ENCODE measurements at regions not wholly inside any gene's neighbourhood (a gene's known extent, or its start where the extent isn't known, plus 50 kb on each side); places are given as distances from the start of the nearest gene placed in this dataset.

DNA sequence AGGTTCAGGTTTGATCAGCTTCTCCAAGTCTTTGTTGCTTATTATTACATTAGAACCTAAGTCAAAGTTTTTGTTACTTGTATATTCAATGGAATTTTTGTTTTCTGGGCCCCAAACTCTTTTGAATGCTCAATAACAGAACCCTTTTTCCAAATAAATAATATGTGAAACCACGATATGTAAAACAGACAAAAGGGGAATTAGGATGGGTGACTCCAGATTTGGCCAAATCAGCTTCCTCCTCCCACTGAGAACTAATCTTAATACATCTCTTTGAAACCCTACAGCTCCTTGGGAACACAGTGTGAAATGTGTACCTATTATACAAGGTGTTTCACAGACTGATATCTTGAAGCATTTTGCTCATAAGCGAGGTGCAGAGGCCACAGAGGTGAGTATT lies 67.0 kb upstream of the TNFSF18 start (continued):
- no peak for TF ChIP-seq TOX (CRISPR knock-in tag; IDR thresholded peaks at IDR 0.05; ENCODE audit: borderline replicate concordance)

DNA sequence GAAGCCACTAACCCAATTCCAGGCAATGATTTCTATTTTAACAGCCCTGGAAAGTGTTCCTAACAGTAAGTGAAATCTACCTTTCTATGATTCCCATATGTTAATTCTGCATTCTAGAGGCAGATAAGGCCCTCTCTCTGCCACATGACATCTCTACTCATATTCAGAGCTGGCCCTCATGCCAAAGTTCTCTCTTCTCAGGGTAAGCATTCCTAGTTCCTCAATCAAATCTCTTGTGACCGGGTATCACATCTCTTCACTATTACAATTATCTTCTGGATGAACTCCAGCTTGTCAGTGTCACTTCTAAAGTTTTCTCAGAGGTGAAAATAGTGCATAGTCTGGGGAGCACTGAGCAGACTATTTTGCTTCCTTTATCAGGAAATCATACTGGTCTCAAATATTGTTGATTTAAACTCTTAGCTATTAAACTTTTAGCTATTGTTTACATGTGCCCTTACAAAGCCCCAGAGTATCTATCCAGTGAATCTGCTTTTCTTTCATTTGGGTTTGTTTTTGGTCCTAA lies 66.4 kb upstream of the TNFSF18 start:
- TF ChIP-seq TOX (CRISPR knock-in tag; IDR thresholded peaks at IDR 0.05; ENCODE audit: borderline replicate concordance) (no peak), OSR1 (CRISPR knock-in tag; IDR thresholded peaks at IDR 0.05) (no peak), ISL1 (CRISPR knock-in tag; IDR thresholded peaks at IDR 0.05) (no peak), BACH2 (CRISPR knock-in tag; IDR thresholded peaks at IDR 0.05; ENCODE audit: borderline replicate concordance) (no peak), ESRRG (CRISPR knock-in tag; IDR thresholded peaks at IDR 0.05) (no peak), ZNF565 (CRISPR knock-in tag; conservative IDR thresholded peaks at IDR 0.05; ENCODE audit: low read depth) (no peak), TCF4 (CRISPR knock-in tag; IDR thresholded peaks at IDR 0.05; ENCODE audit: borderline replicate concordance) (no peak), GLIS3 (CRISPR knock-in tag; IDR thresholded peaks at IDR 0.05) (no peak), ZFP3 (CRISPR knock-in tag; IDR thresholded peaks at IDR 0.05) (no peak), ZFP30 (CRISPR knock-in tag; IDR thresholded peaks at IDR 0.05) (no peak)
- TF ChIP-seq, protein P1, sequence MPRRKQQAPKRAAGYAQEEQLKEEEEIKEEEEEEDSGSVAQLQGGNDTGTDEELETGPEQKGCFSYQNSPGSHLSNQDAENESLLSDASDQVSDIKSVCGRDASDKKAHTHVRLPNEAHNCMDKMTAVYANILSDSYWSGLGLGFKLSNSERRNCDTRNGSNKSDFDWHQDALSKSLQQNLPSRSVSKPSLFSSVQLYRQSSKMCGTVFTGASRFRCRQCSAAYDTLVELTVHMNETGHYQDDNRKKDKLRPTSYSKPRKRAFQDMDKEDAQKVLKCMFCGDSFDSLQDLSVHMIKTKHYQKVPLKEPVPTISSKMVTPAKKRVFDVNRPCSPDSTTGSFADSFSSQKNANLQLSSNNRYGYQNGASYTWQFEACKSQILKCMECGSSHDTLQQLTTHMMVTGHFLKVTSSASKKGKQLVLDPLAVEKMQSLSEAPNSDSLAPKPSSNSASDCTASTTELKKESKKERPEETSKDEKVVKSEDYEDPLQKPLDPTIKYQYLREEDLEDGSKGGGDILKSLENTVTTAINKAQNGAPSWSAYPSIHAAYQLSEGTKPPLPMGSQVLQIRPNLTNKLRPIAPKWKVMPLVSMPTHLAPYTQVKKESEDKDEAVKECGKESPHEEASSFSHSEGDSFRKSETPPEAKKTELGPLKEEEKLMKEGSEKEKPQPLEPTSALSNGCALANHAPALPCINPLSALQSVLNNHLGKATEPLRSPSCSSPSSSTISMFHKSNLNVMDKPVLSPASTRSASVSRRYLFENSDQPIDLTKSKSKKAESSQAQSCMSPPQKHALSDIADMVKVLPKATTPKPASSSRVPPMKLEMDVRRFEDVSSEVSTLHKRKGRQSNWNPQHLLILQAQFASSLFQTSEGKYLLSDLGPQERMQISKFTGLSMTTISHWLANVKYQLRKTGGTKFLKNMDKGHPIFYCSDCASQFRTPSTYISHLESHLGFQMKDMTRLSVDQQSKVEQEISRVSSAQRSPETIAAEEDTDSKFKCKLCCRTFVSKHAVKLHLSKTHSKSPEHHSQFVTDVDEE (CRISPR knock-in tag; IDR thresholded peaks at IDR 0.05) = no peak
- TF ChIP-seq, protein P2, sequence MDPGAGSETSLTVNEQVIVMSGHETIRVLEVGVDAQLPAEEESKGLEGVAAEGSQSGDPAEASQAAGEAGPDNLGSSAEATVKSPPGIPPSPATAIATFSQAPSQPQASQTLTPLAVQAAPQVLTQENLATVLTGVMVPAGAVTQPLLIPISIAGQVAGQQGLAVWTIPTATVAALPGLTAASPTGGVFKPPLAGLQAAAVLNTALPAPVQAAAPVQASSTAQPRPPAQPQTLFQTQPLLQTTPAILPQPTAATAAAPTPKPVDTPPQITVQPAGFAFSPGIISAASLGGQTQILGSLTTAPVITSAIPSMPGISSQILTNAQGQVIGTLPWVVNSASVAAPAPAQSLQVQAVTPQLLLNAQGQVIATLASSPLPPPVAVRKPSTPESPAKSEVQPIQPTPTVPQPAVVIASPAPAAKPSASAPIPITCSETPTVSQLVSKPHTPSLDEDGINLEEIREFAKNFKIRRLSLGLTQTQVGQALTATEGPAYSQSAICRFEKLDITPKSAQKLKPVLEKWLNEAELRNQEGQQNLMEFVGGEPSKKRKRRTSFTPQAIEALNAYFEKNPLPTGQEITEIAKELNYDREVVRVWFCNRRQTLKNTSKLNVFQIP (CRISPR knock-in tag; IDR thresholded peaks at IDR 0.05; ENCODE audit: borderline replicate concordance, low read depth) = no peak
- TF ChIP-seq, protein P3, sequence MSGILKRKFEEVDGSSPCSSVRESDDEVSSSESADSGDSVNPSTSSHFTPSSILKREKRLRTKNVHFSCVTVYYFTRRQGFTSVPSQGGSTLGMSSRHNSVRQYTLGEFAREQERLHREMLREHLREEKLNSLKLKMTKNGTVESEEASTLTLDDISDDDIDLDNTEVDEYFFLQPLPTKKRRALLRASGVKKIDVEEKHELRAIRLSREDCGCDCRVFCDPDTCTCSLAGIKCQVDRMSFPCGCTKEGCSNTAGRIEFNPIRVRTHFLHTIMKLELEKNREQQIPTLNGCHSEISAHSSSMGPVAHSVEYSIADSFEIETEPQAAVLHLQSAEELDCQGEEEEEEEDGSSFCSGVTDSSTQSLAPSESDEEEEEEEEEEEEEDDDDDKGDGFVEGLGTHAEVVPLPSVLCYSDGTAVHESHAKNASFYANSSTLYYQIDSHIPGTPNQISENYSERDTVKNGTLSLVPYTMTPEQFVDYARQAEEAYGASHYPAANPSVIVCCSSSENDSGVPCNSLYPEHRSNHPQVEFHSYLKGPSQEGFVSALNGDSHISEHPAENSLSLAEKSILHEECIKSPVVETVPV (CRISPR knock-in tag; IDR thresholded peaks at IDR 0.05) = no peak
- TF ChIP-seq, protein P4, sequence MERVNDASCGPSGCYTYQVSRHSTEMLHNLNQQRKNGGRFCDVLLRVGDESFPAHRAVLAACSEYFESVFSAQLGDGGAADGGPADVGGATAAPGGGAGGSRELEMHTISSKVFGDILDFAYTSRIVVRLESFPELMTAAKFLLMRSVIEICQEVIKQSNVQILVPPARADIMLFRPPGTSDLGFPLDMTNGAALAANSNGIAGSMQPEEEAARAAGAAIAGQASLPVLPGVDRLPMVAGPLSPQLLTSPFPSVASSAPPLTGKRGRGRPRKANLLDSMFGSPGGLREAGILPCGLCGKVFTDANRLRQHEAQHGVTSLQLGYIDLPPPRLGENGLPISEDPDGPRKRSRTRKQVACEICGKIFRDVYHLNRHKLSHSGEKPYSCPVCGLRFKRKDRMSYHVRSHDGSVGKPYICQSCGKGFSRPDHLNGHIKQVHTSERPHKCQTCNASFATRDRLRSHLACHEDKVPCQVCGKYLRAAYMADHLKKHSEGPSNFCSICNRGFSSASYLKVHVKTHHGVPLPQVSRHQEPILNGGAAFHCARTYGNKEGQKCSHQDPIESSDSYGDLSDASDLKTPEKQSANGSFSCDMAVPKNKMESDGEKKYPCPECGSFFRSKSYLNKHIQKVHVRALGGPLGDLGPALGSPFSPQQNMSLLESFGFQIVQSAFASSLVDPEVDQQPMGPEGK (CRISPR knock-in tag; IDR thresholded peaks at IDR 0.05; ENCODE audit: borderline replicate concordance) = no peak
- no peak for ATAC-seq

DNA sequence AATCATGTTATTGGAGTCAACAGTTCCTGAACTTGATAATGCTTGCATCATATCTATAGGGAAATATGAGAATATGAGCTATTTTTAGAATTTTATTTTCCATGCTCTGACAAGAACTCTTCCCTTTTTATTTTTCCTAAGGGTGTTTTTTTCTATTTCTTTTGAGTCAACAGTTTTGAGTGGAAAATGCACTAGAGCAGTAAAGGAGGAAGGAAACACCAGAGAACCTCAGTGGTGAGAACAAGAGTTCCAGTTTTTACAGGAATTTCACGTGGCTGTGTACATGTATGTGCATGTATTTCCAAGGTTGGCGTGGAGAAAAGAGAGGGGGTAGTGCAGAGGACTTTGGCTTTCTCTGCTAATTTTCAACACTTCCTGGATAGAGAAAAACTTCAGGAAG lies 63.6 kb upstream of the TNFSF18 start:
- no peak for ATAC-seq
- TF ChIP-seq CSDC2 (CRISPR knock-in tag; IDR thresholded peaks at IDR 0.05) (no peak), ARNTL (CRISPR knock-in tag; IDR thresholded peaks at IDR 0.05; ENCODE audit: borderline replicate concordance, low read depth) (no peak), ZNF565 (CRISPR knock-in tag; conservative IDR thresholded peaks at IDR 0.05; ENCODE audit: low read depth) (no peak), GLIS3 (CRISPR knock-in tag; IDR thresholded peaks at IDR 0.05) (no peak), PPARA (CRISPR knock-in tag; IDR thresholded peaks at IDR 0.05; ENCODE audit: borderline replicate concordance) (no peak), TOX (CRISPR knock-in tag; IDR thresholded peaks at IDR 0.05; ENCODE audit: borderline replicate concordance) (no peak), ZFP30 (CRISPR knock-in tag; IDR thresholded peaks at IDR 0.05) (no peak), RARB (CRISPR knock-in tag; IDR thresholded peaks at IDR 0.05) (no peak), ZFP3 (CRISPR knock-in tag; IDR thresholded peaks at IDR 0.05) (no peak), ZC3H10 (CRISPR knock-in tag; IDR thresholded peaks at IDR 0.05) (no peak), OSR1 (CRISPR knock-in tag; IDR thresholded peaks at IDR 0.05) (no peak), SNAI2 (CRISPR knock-in tag; IDR thresholded peaks at IDR 0.05) (no peak), BACH2 (CRISPR knock-in tag; IDR thresholded peaks at IDR 0.05; ENCODE audit: borderline replicate concordance) (no peak), TCF4 (CRISPR knock-in tag; IDR thresholded peaks at IDR 0.05; ENCODE audit: borderline replicate concordance) (no peak), ISL1 (CRISPR knock-in tag; IDR thresholded peaks at IDR 0.05) (no peak), ZNF8 (CRISPR knock-in tag; IDR thresholded peaks at IDR 0.05) (no peak)
- TF ChIP-seq, protein P4 (CRISPR knock-in tag; IDR thresholded peaks at IDR 0.05; ENCODE audit: borderline replicate concordance) = no peak
- TF ChIP-seq, protein P2 (CRISPR knock-in tag; IDR thresholded peaks at IDR 0.05; ENCODE audit: borderline replicate concordance, low read depth) = no peak
- TF ChIP-seq, protein P1 (CRISPR knock-in tag; IDR thresholded peaks at IDR 0.05) = no peak
